BE2C (cell line): ENCODE measurements at regions not wholly inside any gene's neighbourhood (a gene's known extent, or its start where the extent isn't known, plus 50 kb on each side); places are given as distances from the start of the nearest gene placed in this dataset.

Experiments used
- DNase-seq: peaks from one replicate; pipeline ENCODE4 v3.0.0-alpha.2; 2020
- H3K27me3 ChIP-seq: fragments of 250-450 bp; sonication (Bioruptor Pico); 2 replicates; pipeline ENCODE4 v1.5.1; 2020; ENCODE audit warnings: mild to moderate bottlenecking
- H3K36me3 ChIP-seq: fragments of 250-450 bp; sonication (Bioruptor Pico); 2 replicates; pipeline ENCODE4 v1.5.1; 2020; ENCODE audit warnings: mild to moderate bottlenecking
- H3K4me1 ChIP-seq: fragments of 250-450 bp; sonication (Bioruptor Pico); 2 replicates; pipeline ENCODE4 v1.5.1; 2020
- H3K4me3 ChIP-seq: 2 replicates; pipeline ENCODE4 v1.5.1; 2011; ENCODE audit warnings: low read depth, low read length
- H3K9me3 ChIP-seq: fragments of 250-450 bp; sonication (Bioruptor Pico); 2 replicates; pipeline ENCODE4 v1.5.1; 2020
- CTCF ChIP-seq: IDR thresholded peaks from 2 replicates; pipeline ENCODE4 v1.5.1; 2012; ENCODE audit warnings: mild to moderate bottlenecking, low read depth, low read length

- no peaks in the 10 kb centered on the region for H3K27me3 ChIP-seq
- no peak for DNase-seq
- TF ChIP-seq CTCF: no peak
These were observed 941.0 kb downstream of the KCNJ2 start for GRCh38 chr17:71110326-71110725.

GRCh38 chr17:71111460-71111859, 942.1 kb downstream of the KCNJ2 start:
- H3K36me3 ChIP-seq: no peaks in the 10 kb centered on the region
- H3K4me1 ChIP-seq: peaks cover 8% of the 10 kb centered on the region
- H3K4me3 ChIP-seq: no peak overlapping the region
- TF ChIP-seq CTCF: no peak
- DNase-seq: no peak
- H3K27me3 ChIP-seq: no peaks in the 10 kb centered on the region
- no peaks in the 10 kb centered on the region for H3K9me3 ChIP-seq

More at GRCh38 chr17:71110326-71110725, 941.0 kb downstream of the KCNJ2 start:
- no peaks in the 10 kb centered on the region for H3K9me3 ChIP-seq
- no peaks in the 10 kb centered on the region for H3K36me3 ChIP-seq
- H3K4me1 ChIP-seq: peaks cover 9% of the 10 kb centered on the region
- H3K4me3 ChIP-seq: no peak overlapping the region

GRCh38 chr17:71111934-71112333, 942.6 kb downstream of the KCNJ2 start:
- Histone ChIP-seq H3K4me3 (no peak overlapping the region), H3K27me3 (no peaks in the 10 kb centered on the region), H3K4me1 (peaks cover 4% of the 10 kb centered on the region), H3K36me3 (no peaks in the 10 kb centered on the region), H3K9me3 (no peaks in the 10 kb centered on the region)
- no peak for DNase-seq
- no peak for TF ChIP-seq CTCF

GRCh38 chr17:71113347-71113746, 944.0 kb downstream of the KCNJ2 start:
- no peak for DNase-seq
- Histone ChIP-seq H3K4me3 (no peak overlapping the region), H3K27me3 (no peaks in the 10 kb centered on the region), H3K36me3 (no peaks in the 10 kb centered on the region), H3K4me1 (no peaks in the 10 kb centered on the region), H3K9me3 (no peaks in the 10 kb centered on the region)
- TF ChIP-seq CTCF: no peak

- Histone ChIP-seq H3K9me3 (no peaks in the 10 kb centered on the region), H3K4me3 (no peak overlapping the region), H3K4me1 (no peaks in the 10 kb centered on the region; the same call in 1 of the 2 replicates), H3K36me3 (no peaks in the 10 kb centered on the region), H3K27me3 (no peaks in the 10 kb centered on the region)
- DNase-seq: no peak
- no peak for TF ChIP-seq CTCF
These were observed 945.8 kb downstream of the KCNJ2 start for GRCh38 chr17:71114911-71115668.

- no peak for TF ChIP-seq CTCF
- Histone ChIP-seq H3K4me1 (no peaks in the 10 kb centered on the region; the same call in 1 of the 2 replicates), H3K4me3 (no peak overlapping the region), H3K9me3 (no peaks in the 10 kb centered on the region), H3K27me3 (no peaks in the 10 kb centered on the region), H3K36me3 (no peaks in the 10 kb centered on the region)
- no peak for DNase-seq
These were observed 946.3 kb downstream of the KCNJ2 start for GRCh38 chr17:71115669-71115972.
